ENCODE measurements at regions not wholly inside any gene's neighbourhood (a gene's known extent, or its start where the extent isn't known, plus 50 kb on each side); places are given as distances from the start of the nearest gene placed in this dataset.

DNA sequence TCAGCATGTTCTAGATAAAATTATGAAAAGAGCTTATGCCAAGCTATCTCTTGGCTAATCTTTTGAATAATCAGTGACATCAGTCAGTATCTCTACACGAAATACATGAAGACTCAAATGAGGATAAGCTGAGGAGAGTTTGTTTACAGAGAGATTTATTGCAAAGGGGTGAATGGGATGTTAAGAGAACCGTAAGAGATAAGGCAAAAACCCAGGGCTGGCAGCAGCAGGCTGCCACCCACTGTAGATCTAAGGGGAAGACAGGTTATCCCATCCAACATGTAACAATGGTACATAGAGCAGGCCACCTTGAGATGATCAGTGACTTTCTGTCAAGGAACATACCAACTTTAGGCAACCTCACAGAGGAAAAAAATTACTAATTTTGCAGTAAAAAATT, 432.1 kb upstream of the NR3C2 start:
- TF ChIP-seq, protein P1, sequence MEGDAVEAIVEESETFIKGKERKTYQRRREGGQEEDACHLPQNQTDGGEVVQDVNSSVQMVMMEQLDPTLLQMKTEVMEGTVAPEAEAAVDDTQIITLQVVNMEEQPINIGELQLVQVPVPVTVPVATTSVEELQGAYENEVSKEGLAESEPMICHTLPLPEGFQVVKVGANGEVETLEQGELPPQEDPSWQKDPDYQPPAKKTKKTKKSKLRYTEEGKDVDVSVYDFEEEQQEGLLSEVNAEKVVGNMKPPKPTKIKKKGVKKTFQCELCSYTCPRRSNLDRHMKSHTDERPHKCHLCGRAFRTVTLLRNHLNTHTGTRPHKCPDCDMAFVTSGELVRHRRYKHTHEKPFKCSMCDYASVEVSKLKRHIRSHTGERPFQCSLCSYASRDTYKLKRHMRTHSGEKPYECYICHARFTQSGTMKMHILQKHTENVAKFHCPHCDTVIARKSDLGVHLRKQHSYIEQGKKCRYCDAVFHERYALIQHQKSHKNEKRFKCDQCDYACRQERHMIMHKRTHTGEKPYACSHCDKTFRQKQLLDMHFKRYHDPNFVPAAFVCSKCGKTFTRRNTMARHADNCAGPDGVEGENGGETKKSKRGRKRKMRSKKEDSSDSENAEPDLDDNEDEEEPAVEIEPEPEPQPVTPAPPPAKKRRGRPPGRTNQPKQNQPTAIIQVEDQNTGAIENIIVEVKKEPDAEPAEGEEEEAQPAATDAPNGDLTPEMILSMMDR (IDR thresholded peaks at IDR 0.05; ENCODE audit: borderline replicate concordance, insufficient read depth, low read depth, low read length), result no peak

DNA sequence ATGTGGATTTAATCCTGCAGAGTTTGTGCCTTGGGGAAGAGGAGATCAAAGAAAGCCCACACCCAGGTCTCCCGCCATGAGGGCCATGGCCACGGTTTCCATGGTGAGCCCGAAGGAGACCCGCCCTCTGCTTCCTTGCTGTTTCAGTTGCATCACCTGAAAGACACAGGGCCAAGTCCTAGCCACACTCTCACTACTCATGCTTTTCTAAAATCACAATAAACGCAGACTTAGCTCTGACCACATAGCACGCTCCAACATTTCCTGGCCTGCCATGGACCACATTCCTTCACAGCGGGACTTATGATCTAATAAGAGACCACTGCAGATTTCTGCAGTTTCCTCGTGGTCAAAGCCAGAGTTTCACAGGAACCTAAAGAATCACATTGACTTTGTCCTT, 426.0 kb upstream of the NR3C2 start:
- no peak overlapping the region for H3K4me3 ChIP-seq (ENCODE audit: low read depth, low read length)
- TF ChIP-seq, protein P1 (IDR thresholded peaks at IDR 0.05; ENCODE audit: borderline replicate concordance, insufficient read depth, low read depth, low read length), result no peak

More for the DNA sequence above, 432.1 kb upstream of the NR3C2 start:
- H3K4me3 ChIP-seq (ENCODE audit: low read depth, low read length), result no peak overlapping the region

DNA sequence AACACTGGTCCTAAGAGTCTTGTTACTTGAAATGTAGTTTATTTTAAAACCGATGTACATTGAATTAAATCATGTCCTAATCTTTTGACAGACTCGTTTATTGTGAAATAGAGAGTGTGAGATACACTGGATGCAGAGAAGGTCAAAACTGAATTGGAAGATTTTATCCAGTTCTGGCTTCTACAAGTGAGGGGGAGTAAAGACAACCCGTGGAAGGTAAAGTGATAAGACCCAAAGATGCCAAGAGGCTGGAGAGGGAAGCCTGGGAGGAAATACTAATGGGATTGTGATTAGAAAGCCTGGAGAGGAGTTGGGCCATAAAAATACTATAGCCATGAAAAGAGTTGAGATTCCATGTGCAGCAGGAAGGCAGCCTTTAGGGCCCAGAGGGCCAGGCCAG, 424.5 kb upstream of the NR3C2 start:
- H3K4me3 ChIP-seq (ENCODE audit: low read depth, low read length), result no peak overlapping the region
- TF ChIP-seq, protein P1 (IDR thresholded peaks at IDR 0.05; ENCODE audit: borderline replicate concordance, insufficient read depth, low read depth, low read length), result no peak

DNA sequence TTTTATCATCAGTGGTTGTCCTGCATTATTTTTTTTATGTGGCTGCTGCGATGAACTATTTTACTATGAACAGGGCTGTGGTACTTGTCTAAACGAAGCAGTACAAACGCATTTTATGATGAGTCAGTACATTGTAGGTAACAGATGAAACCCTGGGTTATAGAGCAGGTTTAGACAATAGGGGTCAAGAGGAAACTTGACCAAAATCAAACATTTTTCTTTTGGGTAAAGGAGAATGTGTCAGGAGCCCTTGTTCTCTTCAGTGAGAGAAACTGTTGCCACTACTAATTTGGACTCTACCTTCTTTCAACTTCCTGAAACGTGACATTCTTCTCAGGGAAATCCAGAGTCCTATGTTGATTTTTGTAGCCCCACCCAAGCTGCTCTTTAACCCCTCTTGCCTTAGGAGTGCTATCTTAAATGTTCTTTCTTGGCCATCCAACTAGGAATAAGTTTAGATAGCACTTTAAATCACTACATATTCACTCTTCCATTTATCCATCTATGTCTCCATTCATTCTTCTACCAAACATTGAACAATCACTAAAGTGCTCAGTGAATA, 415.8 kb upstream of the NR3C2 start:
- TF ChIP-seq, protein P1 (IDR thresholded peaks at IDR 0.05; ENCODE audit: borderline replicate concordance, insufficient read depth, low read depth, low read length), result no peak
- H3K4me3 ChIP-seq (ENCODE audit: low read depth, low read length), result no peak overlapping the region

DNA sequence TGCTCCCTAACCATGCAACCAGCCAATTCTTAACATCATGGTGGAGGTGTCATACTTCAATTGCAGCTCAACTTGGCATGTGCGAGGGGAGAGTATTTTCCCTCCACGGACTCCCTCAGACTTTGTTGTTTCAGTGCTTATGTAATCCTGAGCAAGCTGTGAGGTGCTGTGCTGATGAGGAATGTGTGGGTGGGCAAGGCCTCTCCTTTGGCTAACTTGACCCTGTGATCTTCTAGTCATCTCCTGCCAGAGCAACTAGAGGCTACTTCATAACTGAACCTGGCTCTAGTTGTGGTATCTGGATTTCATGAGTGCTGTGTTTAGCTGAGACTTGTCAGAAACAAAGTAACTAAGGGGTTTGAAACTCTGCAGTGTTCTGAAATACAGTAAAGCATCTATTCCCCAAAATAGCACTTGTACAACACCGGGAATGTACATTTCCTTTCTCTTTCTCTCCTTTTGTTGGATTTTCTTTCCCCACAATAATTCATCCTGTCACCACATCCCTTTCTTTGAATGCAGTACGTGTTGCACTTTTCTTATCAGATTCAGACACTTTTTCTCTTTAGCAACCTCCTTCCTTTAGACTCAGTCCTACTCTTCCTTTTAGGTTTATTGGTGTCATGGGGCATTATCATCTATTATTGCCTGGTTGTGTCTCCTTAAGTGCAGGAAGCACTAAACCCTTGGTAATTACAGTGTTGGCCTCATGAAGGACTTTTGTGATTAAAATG, 415.2 kb upstream of the NR3C2 start:
- no peak overlapping the region for H3K4me3 ChIP-seq (ENCODE audit: low read depth, low read length)
- TF ChIP-seq, protein P1 (IDR thresholded peaks at IDR 0.05; ENCODE audit: borderline replicate concordance, insufficient read depth, low read depth, low read length), result no peak

DNA sequence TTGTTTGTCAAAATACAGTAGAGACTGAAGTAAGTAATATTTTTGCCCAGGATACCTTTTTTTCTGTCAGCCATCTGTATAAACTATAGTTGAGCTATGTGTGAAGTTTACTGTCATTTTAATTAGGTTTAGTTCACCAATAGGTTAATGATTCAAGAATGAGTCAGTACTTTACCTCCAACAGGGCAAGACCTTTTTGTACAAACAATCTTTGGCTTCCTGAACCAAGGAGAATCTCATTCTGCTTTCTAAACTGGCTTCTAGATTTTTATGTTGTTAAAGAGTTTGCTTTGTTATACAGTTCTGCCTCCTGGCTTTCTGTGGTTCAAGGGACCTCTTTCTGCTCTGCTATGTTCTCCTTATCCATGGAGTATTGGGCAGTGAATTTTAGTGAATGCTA, 412.0 kb upstream of the NR3C2 start:
- TF ChIP-seq, protein P1 (IDR thresholded peaks at IDR 0.05; ENCODE audit: borderline replicate concordance, insufficient read depth, low read depth, low read length), result no peak
- no peak overlapping the region for H3K4me3 ChIP-seq (ENCODE audit: low read depth, low read length)

DNA sequence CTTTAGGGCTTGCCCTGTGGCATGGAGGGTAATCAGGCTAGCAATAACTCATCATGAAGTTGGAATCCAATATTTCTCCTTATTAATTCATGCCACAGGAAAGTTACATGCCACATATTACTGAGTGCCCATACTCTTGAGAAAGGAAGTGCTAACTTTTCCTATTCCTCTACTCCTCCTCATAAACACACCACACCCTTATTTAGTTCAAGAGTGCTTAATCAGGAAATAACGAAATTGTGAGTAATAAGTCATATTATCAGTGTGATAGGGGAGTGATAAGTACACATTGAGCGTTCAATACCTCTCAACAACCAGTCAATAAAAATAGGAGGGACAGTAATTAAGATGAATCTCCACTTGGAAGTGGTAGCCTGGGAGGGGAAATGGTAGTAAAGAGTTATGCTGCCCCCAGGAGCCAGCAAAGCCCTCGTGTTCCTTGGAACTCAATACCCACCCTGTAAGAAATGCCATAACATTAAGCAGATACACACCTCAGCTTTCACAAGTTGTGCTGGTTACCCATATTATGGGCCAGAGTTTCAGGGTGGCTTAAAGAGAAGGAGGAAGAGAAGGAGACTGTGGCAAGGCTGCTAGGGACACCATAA, 410.0 kb upstream of the NR3C2 start:
- TF ChIP-seq, protein P1 (IDR thresholded peaks at IDR 0.05; ENCODE audit: borderline replicate concordance, insufficient read depth, low read depth, low read length), result no peak
- H3K4me3 ChIP-seq (ENCODE audit: low read depth, low read length), result no peak overlapping the region
